ENCODE measurements at regions not wholly inside any gene's neighbourhood (a gene's known extent, or its start where the extent isn't known, plus 50 kb on each side); places are given as distances from the start of the nearest gene placed in this dataset.

DNA sequence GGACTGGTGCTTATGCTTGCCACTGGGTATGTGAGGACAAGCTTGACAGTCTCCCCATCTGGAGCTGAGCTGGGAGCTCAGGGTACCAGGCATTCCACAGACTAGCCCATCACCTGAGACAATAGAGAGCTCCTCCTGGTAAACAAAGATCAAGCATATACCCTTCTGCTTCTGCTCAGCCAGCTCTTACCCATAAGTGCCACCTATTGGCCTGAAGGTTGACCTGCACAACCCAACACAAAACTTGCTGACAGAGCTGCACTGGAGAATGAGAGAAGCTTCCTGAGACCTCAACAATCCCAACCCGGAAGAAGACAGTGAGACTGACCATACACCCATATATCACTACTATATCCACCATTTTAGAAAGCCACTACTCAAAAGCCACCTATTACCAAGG lies 1049.2 kb upstream of the INTU start:
- TF ChIP-seq, protein P1, sequence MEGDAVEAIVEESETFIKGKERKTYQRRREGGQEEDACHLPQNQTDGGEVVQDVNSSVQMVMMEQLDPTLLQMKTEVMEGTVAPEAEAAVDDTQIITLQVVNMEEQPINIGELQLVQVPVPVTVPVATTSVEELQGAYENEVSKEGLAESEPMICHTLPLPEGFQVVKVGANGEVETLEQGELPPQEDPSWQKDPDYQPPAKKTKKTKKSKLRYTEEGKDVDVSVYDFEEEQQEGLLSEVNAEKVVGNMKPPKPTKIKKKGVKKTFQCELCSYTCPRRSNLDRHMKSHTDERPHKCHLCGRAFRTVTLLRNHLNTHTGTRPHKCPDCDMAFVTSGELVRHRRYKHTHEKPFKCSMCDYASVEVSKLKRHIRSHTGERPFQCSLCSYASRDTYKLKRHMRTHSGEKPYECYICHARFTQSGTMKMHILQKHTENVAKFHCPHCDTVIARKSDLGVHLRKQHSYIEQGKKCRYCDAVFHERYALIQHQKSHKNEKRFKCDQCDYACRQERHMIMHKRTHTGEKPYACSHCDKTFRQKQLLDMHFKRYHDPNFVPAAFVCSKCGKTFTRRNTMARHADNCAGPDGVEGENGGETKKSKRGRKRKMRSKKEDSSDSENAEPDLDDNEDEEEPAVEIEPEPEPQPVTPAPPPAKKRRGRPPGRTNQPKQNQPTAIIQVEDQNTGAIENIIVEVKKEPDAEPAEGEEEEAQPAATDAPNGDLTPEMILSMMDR (IDR thresholded peaks at IDR 0.05; ENCODE audit: insufficient read depth, low read depth, low read length, missing control alignments): peak; percentile 24
- no peak overlapping the region for H3K4me3 ChIP-seq (ENCODE audit: low read depth, low read length)
- peak; percentile 25 for DNase-seq (ENCODE audit: low read depth)

DNA sequence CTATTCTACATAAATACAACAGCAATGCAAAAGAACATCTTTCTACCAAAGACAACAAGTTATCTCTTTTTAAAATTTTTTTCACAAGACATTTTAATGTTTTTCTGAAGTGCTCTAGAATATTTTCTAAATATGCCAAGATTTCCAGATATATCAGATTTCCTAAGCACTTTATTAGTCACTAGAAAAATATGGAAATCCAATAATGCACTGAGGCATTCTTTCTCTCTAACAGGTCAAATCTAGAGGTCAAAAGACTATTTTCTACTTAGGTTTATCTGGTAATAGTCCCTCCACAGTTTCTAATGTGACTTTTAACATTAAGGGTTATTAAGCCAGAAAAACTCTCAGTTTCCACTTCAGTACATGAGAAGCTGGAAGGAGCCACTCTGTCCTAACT lies 1041.2 kb upstream of the INTU start:
- TF ChIP-seq, protein P1 (IDR thresholded peaks at IDR 0.05; ENCODE audit: insufficient read depth, low read depth, low read length, missing control alignments): no peak
- no peak for DNase-seq (ENCODE audit: low read depth)
- no peak overlapping the region for H3K4me3 ChIP-seq (ENCODE audit: low read depth, low read length)

DNA sequence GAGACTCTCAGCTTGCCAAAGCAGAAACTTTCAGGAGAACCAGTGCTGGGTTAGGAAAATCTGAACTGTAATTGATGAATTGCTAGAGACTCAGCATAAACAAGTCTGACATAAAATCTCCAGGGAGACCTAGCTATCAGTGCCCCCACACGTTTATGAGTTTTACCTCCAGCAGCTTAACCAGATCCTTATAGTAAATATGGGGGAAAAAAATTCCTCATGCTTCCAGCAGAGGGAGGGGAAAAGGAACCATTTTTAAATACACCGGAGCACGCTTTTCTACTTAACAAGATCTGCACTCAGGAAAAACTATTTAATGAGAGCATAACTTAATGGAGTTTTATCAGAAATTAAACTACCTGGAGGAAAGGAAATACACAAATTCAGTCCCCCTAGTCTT lies 1040.7 kb upstream of the INTU start:
- no peak for DNase-seq (ENCODE audit: low read depth)

DNA sequence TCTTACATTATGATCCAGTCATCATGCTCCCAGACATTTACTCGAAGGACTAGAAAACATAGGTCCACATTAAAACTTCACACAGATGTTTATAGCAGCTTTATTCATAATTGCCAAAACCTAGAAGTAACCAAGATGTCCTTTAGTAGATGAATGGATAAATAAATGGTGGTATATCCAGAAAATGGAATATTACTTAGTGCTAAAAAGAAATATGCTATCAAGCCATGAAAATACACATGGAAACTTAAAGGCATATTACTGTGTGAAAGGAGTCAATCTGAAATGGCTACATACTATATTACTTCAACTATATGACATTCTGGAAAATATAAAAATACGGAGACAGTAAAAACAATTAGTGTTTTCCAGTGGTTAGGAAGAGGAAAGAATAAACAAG lies 1039.1 kb upstream of the INTU start:
- TF ChIP-seq, protein P1 (IDR thresholded peaks at IDR 0.05; ENCODE audit: insufficient read depth, low read depth, low read length, missing control alignments): no peak
- DNase-seq (ENCODE audit: low read depth): no peak
- H3K4me3 ChIP-seq (ENCODE audit: low read depth, low read length): no peak overlapping the region

More for the DNA sequence above, 1040.7 kb upstream of the INTU start:
- TF ChIP-seq, protein P1 (IDR thresholded peaks at IDR 0.05; ENCODE audit: insufficient read depth, low read depth, low read length, missing control alignments): no peak
- no peak overlapping the region for H3K4me3 ChIP-seq (ENCODE audit: low read depth, low read length)

DNA sequence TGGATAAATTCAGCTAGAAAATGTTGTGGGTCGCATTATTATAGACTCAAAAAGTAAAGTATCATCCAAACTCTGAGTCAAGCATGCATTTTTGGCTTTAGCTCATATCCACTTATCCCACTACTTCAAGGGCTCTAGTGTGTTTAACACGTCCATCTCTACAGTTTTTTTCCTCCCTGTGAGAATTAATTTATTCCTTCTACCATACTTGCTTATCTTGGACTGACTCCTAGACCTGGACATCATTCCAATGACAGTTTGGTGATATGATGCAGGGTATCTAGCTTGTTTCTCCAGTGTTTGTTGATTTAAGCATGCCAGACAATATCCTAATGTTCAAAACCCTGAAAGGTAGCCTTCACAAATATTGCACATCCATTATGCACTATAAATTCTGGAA lies 1037.1 kb upstream of the INTU start:
- no peak for DNase-seq (ENCODE audit: low read depth)

DNA sequence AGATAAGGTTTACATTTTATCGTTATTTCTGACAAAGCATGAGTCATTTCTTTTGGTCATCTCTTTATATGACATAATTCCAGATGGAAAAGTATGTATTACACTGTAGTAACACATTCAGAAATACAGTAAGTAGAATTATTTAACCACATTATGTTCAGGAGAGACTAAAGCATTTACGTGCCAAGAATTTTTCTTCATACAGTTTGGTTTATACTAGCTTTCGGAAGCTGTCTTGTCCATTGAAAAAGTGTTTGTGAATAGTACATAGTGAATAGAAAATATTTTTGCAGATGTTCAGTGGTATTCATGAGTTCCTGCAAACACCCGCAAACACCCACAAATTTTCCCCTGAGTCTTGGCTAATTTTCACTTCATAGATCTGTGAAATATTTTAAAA lies 1033.0 kb upstream of the INTU start:
- DNase-seq (ENCODE audit: low read depth): no peak
- no peak overlapping the region for H3K4me3 ChIP-seq (ENCODE audit: low read depth, low read length)
- TF ChIP-seq, protein P1 (IDR thresholded peaks at IDR 0.05; ENCODE audit: insufficient read depth, low read depth, low read length, missing control alignments): no peak

More for the DNA sequence above, 1037.1 kb upstream of the INTU start:
- no peak overlapping the region for H3K4me3 ChIP-seq (ENCODE audit: low read depth, low read length)
- TF ChIP-seq, protein P1 (IDR thresholded peaks at IDR 0.05; ENCODE audit: insufficient read depth, low read depth, low read length, missing control alignments): no peak

DNA sequence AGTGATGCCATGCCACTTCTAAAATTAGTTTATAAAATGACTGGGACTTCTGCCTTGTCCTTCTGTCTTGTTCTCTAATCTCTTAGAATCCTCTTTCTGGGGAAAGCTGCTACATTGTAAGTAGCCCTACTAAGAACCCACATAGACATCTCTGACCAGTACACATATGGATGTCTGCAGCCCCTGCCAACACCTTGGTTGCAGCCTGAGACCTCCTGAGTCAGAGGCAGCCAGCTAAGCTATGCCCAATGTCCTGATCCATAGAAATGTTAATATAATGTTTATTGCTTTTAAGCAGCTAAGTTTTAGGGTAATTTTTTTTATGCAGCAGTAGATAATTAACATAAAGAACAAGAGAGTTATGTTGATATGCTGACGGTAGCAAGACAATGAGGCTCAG lies 1029.5 kb upstream of the INTU start:
- DNase-seq (ENCODE audit: low read depth): no peak
- TF ChIP-seq, protein P1 (IDR thresholded peaks at IDR 0.05; ENCODE audit: insufficient read depth, low read depth, low read length, missing control alignments): no peak
- no peak overlapping the region for H3K4me3 ChIP-seq (ENCODE audit: low read depth, low read length)

Measured in GM12865 (cell line).